AG10803 (cell line): ENCODE measurements at regions not wholly inside any gene's neighbourhood (a gene's known extent, or its start where the extent isn't known, plus 50 kb on each side); places are given as distances from the start of the nearest gene placed in this dataset.

Source experiments
- DNase-seq: peaks from one replicate; pipeline ENCODE4 v3.0.0; 2010; ENCODE audit warnings: low read depth
- H3K4me3 ChIP-seq: 2 replicates; pipeline ENCODE4 v1.5.1; 2011; ENCODE audit warnings: mild to moderate bottlenecking, low read length, control low read depth
- TF ChIP-seq, protein P1 (sequence below): conservative IDR thresholded peaks from 2 replicates; pipeline ENCODE4 v1.5.1; 2011; ENCODE audit warnings: mild to moderate bottlenecking, low read length, control low read depth, inconsistent platforms

DNA sequence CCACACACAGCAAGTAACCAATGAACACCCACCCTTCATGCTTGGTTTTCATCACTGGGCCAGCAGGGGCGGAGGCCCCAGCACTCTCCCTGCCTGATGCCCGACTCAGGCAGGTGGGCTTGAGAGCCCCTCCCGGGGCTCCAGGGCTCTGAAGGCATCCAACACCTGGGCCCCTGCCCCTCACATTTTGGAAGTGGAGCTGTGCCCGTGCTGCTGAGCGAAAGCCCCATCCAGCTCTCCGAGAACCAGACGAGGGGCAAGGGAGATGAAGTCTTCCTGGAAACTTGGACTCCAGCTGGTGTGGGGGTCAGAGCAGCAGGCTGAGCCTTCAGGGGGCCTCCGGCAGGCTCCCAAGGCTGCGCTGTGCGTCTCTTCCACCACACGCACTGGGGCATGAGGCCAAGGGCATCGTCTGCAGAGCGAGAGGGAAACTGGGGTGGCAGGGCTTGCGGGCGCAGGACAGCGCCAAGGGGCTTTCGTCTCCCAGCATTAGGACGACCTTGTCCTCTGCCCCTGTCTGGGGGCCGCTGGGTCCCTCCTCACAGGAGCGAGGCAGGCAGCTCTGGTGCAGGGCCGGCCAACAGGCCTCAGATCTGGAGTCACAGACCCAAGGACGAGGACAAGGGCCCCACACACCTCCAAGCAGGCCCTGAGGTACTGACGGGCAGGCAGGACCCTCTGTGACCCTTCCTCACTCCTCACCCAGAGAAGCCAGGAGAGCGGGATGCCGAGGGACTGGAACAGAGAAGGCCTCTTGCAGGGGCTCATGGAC is 108.3 kb upstream of the FAM20C start:
- no peak for DNase-seq
- no peak overlapping the region for H3K4me3 ChIP-seq
- TF ChIP-seq, protein P1, sequence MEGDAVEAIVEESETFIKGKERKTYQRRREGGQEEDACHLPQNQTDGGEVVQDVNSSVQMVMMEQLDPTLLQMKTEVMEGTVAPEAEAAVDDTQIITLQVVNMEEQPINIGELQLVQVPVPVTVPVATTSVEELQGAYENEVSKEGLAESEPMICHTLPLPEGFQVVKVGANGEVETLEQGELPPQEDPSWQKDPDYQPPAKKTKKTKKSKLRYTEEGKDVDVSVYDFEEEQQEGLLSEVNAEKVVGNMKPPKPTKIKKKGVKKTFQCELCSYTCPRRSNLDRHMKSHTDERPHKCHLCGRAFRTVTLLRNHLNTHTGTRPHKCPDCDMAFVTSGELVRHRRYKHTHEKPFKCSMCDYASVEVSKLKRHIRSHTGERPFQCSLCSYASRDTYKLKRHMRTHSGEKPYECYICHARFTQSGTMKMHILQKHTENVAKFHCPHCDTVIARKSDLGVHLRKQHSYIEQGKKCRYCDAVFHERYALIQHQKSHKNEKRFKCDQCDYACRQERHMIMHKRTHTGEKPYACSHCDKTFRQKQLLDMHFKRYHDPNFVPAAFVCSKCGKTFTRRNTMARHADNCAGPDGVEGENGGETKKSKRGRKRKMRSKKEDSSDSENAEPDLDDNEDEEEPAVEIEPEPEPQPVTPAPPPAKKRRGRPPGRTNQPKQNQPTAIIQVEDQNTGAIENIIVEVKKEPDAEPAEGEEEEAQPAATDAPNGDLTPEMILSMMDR = no peak

DNA sequence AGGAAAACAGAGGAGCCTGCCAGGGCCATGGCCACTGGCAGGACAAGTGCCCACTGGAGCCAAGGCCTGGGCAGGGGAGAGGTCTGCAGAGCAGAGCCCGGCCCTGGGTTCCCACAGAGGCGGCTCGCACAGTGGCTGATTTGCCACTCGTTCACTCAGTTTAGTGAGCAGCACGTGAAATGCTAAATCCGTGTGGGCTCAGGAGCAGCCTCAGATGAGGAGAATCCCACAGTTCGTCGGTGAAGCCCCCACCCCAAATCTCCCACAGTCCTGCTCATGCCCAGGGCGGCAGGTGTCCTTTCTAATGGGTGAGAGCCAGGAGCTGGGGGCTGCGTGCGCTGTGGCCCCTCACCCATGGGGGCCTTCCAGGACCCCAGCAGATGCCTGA is 107.7 kb upstream of the FAM20C start:
- H3K4me3 ChIP-seq = no peak overlapping the region
- DNase-seq = no peak
- TF ChIP-seq, protein P1 = no peak

DNA sequence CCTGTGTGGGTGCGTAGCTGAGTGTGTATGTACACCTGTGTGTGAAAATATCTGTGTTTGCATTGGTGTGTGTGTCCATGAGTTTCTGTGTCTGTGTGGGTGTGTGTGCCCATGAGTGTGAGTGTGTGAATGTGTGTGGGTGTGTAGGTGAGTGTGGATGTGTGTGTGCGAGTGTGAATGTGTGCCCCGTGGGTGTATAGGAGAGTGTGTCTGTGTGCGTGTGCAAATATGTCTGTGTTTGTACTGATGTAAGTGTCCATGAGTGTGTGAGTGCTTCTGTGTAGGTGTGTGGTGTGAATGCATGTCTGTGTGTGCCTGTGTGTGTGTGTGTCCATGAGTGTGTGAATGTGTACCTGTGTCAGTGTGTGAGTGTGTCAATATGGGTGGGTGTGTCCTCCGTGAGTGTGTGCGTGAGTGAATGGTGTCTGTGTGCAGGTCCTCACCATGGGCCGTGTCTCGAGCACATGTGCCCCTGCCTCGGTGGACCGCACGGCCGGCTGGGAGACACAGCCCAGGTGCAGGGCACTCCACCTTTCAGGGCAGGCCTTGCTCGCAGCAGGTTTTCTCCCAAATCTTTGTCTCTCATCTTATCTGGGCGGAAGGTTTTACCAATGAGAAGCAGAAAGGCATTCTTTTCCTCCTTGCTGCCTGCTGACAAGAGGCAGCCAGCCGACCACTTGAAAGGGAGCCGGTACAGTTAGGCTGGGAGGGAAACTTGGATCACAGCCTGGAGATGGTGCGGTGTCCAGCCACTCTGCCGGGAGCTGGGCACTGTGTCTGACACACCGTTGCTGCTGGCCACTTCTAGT is 107.1 kb upstream of the FAM20C start:
- H3K4me3 ChIP-seq = no peak overlapping the region
- TF ChIP-seq, protein P1 = no peak
- DNase-seq = peak; percentile 67

DNA sequence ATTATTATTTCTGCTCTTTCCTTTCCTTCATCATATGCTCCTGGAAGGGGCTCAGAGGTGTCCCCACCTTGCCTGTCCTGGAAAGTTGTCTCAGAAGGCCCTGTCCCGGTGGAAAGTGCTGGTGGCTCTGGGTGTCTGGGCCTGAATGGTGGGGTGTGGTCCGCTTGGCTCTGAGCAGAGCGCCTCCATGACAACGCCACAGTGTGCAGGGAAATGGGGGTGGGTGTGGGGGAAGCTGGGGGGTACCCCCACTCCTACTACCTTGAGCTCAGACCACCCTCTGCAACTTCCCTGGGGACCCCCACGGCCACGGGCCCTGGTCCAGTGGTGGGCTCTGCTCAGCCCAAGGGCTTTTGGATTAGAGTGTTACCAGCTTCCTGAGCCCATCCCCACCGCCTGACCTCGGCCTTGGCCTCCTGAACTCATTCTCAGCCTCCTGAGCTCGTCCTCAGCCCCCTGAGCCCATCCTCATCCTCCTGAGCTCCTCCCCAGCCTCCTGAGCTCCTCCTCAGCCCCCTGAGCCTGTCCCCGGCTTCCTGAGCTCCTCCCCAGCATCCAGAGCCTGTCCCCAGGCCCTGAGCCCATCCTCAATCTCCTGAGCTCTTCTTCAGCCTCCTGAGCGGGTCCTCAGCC is 106.4 kb upstream of the FAM20C start:
- no peak overlapping the region for H3K4me3 ChIP-seq
- DNase-seq = no peak
- TF ChIP-seq, protein P1 = no peak

DNA sequence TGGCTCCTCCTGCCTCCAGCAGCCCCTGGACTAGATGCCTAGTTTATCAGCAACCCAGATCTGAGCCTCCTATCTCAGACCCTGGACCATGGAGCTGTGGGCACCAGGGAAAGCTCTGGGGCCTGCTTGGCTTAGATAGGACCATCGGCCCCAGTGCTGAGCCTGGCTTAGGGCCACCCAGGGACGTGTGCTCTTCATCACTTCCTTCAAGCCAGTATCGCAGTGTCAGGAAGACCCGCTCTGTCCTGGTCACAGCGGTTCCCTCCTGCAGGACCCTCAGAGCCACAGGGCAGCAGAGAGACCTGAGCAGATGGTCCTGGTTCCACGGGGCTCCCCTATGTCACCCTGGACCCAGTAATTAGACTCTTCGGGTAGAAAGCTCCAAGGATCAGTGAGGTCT is 105.7 kb upstream of the FAM20C start:
- no peak for DNase-seq

DNA sequence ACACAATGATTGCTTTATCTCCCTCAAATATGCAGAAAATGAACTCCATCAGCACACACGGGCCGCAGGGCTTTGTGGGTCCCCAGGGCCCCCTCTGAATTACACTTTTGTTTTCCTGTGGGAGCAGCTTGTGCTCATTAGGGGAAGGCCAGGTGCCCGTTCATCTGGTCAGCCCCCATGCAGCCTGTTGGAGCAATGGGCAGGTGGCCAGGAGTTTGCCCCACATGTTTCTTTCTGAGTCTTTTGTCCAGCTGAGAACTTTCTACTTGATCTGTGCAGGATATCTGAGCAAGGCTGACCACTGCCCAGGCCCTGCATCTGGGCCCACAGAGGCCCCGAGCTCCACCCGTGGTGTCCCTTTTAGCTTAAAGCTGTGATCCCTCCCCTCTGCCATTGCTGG is 105.3 kb upstream of the FAM20C start:
- DNase-seq = no peak
- H3K4me3 ChIP-seq = no peak overlapping the region
- TF ChIP-seq, protein P1 = no peak

More for the DNA sequence above, 105.7 kb upstream of the FAM20C start:
- H3K4me3 ChIP-seq = no peak overlapping the region
- TF ChIP-seq, protein P1 = no peak
